H1 (cell line): ENCODE measurements at regions not wholly inside any gene's neighbourhood (a gene's known extent, or its start where the extent isn't known, plus 50 kb on each side); places are given as distances from the start of the nearest gene placed in this dataset.

Experiments
- CTCF ChIA-PET: fragments of 300-600 bp; sonication (Branson Sonifier 250); formaldehyde crosslinking; loops from one replicate; lab custom pipeline; 2021; ENCODE audit not compliant: partially characterized antibody; lab: Charles Lee
- POLR2A ChIA-PET: fragments of 300-600 bp; sonication (Branson Sonifier 250); formaldehyde crosslinking; loops from one replicate; lab custom pipeline; 2021; ENCODE audit warnings: inconsistent platforms; ENCODE audit not compliant: partially characterized antibody; lab: Charles Lee
- DNase-seq, 2 experiments: peaks; one replicate each; pipeline versions ENCODE4 v3.0.0 to v3.0.0-alpha.2; 2010 to 2022; ENCODE audit warnings: low spot score in 2 of 2, low read depth in 1 of 2, mixed read lengths in 1 of 2
- FAIRE-seq: peaks from 2 replicates; lab custom pipeline; 2011; peaks lifted over from hg19 to GRCh38; lab: Jason Lieb, UNC
- H2AFZ ChIP-seq: 2 replicates; pipeline ENCODE4 v1.8.1; 2012; ENCODE audit warnings: low read length, inconsistent platforms
- H2AK5ac ChIP-seq: 2 replicates; pipeline ENCODE4 v1.6.1; 2013; ENCODE audit warnings: low read depth, low read length
- H2BK120ac ChIP-seq: replicated peaks from 2 replicates; pipeline ENCODE3; 2013; ENCODE audit warnings: low read depth, low read length, inconsistent platforms
- H2BK12ac ChIP-seq: 2 replicates; pipeline ENCODE4 v1.6.1; 2013; ENCODE audit warnings: low read depth, low read length
- H2BK15ac ChIP-seq: 2 replicates; pipeline ENCODE4 v1.6.1; 2013; ENCODE audit warnings: low read length
- H2BK20ac ChIP-seq: 2 replicates; pipeline ENCODE4 v1.6.1; 2013; ENCODE audit warnings: low read length
- H2BK5ac ChIP-seq: 2 replicates; pipeline ENCODE4 v1.6.1; 2013; ENCODE audit warnings: low read depth, low read length
- H3K14ac ChIP-seq: 2 replicates; pipeline ENCODE4 v1.6.1; 2013; ENCODE audit warnings: inconsistent platforms; ENCODE audit not compliant: insufficient read length
- H3K18ac ChIP-seq: 2 replicates; pipeline ENCODE4 v1.6.1; 2013; ENCODE audit warnings: low read length; ENCODE audit errors: extremely low read depth
- H3K23ac ChIP-seq: 2 replicates; pipeline ENCODE4 v1.6.1; 2013; ENCODE audit warnings: inconsistent platforms; ENCODE audit not compliant: insufficient read length
- H3K23me2 ChIP-seq: 2 replicates; pipeline ENCODE4 v1.6.1; 2013; ENCODE audit warnings: low read depth, low read length
- H3K27ac ChIP-seq: 2 replicates; pipeline ENCODE4 v1.6.1; 2011; ENCODE audit warnings: low read depth, low read length, inconsistent platforms
- H3K27me3 ChIP-seq, 4 experiments: replicated peaks in 1 of 4; 1 replicate in 1 of 4; 2 replicates in 3 of 4; pipeline versions ENCODE4 v1.6.1 to v1.8.1; 2011 to 2013; ENCODE audit warnings: low read length in 3 of 4, mild to moderate bottlenecking in 3 of 4, inconsistent platforms in 2 of 4, mixed read lengths in 2 of 4, moderate library complexity in 1 of 4; ENCODE audit not compliant: control insufficient read depth in 3 of 4, insufficient read depth in 3 of 4; ENCODE audit errors: extremely low read depth in 1 of 4
- H3K36me3 ChIP-seq, 4 experiments: 2 replicates each; pipeline versions ENCODE4 v1.6.1 to v1.8.1; 2011 to 2013; ENCODE audit warnings: mild to moderate bottlenecking in 4 of 4, low read length in 3 of 4, moderate library complexity in 2 of 4, control low read depth in 1 of 4, inconsistent platforms in 1 of 4; ENCODE audit not compliant: insufficient read depth in 4 of 4, control insufficient read depth in 2 of 4
- H3K4ac ChIP-seq: replicated peaks from 2 replicates; pipeline ENCODE3; 2013; ENCODE audit warnings: low read length, low read depth, mixed read lengths, inconsistent platforms; ENCODE audit not compliant: insufficient read length
- H3K4me1 ChIP-seq, 4 experiments: replicated peaks in 1 of 4; 1 replicate in 1 of 4; 2 replicates in 3 of 4; pipeline versions ENCODE4 v1.6.1 to v1.8.1; 2011 to 2013; ENCODE audit warnings: low read length in 3 of 4, inconsistent platforms in 2 of 4, mixed read lengths in 1 of 4; ENCODE audit not compliant: insufficient read depth in 4 of 4, control insufficient read depth in 3 of 4
- H3K4me2 ChIP-seq, 2 experiments: 2 replicates each; pipeline versions ENCODE4 v1.6.1 to v1.8.1; 2011 to 2013; ENCODE audit warnings: low read depth in 2 of 2, low read length in 2 of 2, control low read depth in 1 of 2, inconsistent platforms in 1 of 2, mild to moderate bottlenecking in 1 of 2; ENCODE audit not compliant: insufficient read depth in 1 of 2
- H3K4me3 ChIP-seq, 4 experiments: fragments of 200-600, 300-600 bp in 1 of 4; sonication (generic), shearing (Covaris generic), sonication (Bioruptor Twin) in 1 of 4; 2 replicates each; pipeline versions ENCODE4 v1.5.1 to v1.8.1; 2011 to 2016; ENCODE audit warnings: low read length in 4 of 4, low read depth in 3 of 4, control low read depth in 2 of 4, inconsistent platforms in 2 of 4, mild to moderate bottlenecking in 2 of 4, mixed read lengths in 1 of 4, moderate library complexity in 1 of 4; ENCODE audit not compliant: insufficient read depth in 2 of 4; ENCODE audit errors: extremely low read depth in 1 of 4
- H3K56ac ChIP-seq: replicated peaks from 2 replicates; pipeline ENCODE3; 2013; ENCODE audit warnings: low read depth, mild to moderate bottlenecking, mixed read lengths, low read length, inconsistent platforms; ENCODE audit not compliant: insufficient read length
- H3K79me1 ChIP-seq: 2 replicates; pipeline ENCODE4 v1.6.1; 2013; ENCODE audit warnings: low read depth, low read length, control low read depth
- H3K79me2 ChIP-seq, 2 experiments: 2 replicates each; pipeline versions ENCODE4 v1.6.1 to v1.8.1; 2012 to 2013; ENCODE audit warnings: low read length in 2 of 2, mild to moderate bottlenecking in 2 of 2, inconsistent platforms in 1 of 2; ENCODE audit not compliant: insufficient read depth in 2 of 2, control insufficient read depth in 1 of 2
- H3K9ac ChIP-seq, 4 experiments: replicated peaks in 1 of 4; 1 replicate in 1 of 4; 2 replicates in 3 of 4; pipeline versions ENCODE4 v1.6.1 to v1.8.1; 2011 to 2013; ENCODE audit warnings: low read depth in 3 of 4, low read length in 3 of 4, control low read depth in 2 of 4, mild to moderate bottlenecking in 2 of 4, moderate library complexity in 2 of 4, inconsistent platforms in 1 of 4; ENCODE audit errors: extremely low read depth in 1 of 4
- H3K9me3 ChIP-seq, 2 experiments: 2 replicates each; pipeline versions ENCODE4 v1.6.1 to v1.8.1; 2012 to 2013; ENCODE audit warnings: mild to moderate bottlenecking in 2 of 2, moderate library complexity in 2 of 2, control low read depth in 1 of 2, inconsistent platforms in 1 of 2, low read depth in 1 of 2, low read length in 1 of 2, mixed read lengths in 1 of 2; ENCODE audit not compliant: insufficient read depth in 2 of 2
- H4K20me1 ChIP-seq, 2 experiments: replicated peaks in 1 of 2; 2 replicates each; pipeline versions ENCODE3 to v1.8.1; 2011 to 2013; ENCODE audit warnings: inconsistent platforms in 2 of 2, low read length in 2 of 2, mild to moderate bottlenecking in 1 of 2; ENCODE audit not compliant: insufficient read depth in 2 of 2, control insufficient read depth in 1 of 2
- H4K5ac ChIP-seq: 2 replicates; pipeline ENCODE4 v1.6.1; 2013; ENCODE audit warnings: low read length, low read depth, mixed read lengths, inconsistent platforms; ENCODE audit not compliant: insufficient read length
- H4K8ac ChIP-seq: 2 replicates; pipeline ENCODE4 v1.8.0; 2013; ENCODE audit warnings: mild to moderate bottlenecking, moderate library complexity, low read length, inconsistent platforms; ENCODE audit not compliant: insufficient read depth; ENCODE audit errors: extremely low read depth
- H4K91ac ChIP-seq: replicated peaks from 2 replicates; pipeline ENCODE3; 2013; ENCODE audit warnings: low read length, mixed read lengths, inconsistent platforms; ENCODE audit not compliant: insufficient read length
- BCL11A ChIP-seq, 2 experiments: IDR thresholded peaks; one replicate each; pipeline ENCODE4 v1.6.1; 2011; ENCODE audit warnings: low read depth in 2 of 2, low read length in 2 of 2, mild to moderate bottlenecking in 2 of 2
- BRCA1 ChIP-seq: IDR thresholded peaks from 2 replicates; pipeline ENCODE4 v1.6.1; 2012; ENCODE audit warnings: low read depth, low read length, improper control_type of control experiment
- CBX8 ChIP-seq: fragments of 300-800, 300-1000 bp; sonication (generic); IDR thresholded peaks from 2 replicates; pipeline ENCODE4 v1.7.1; 2016; ENCODE audit warnings: low read depth, low read length, borderline replicate concordance
- CHD2 ChIP-seq: IDR thresholded peaks from 2 replicates; pipeline ENCODE4 v1.6.1; 2012; ENCODE audit warnings: low read length, improper control_type of control experiment
- CREB1 ChIP-seq: IDR thresholded peaks from 2 replicates; pipeline ENCODE4 v1.6.1; 2012; ENCODE audit warnings: inconsistent platforms
- CTBP2 ChIP-seq: IDR thresholded peaks from 2 replicates; pipeline ENCODE4 v1.7.0; 2011; ENCODE audit warnings: borderline replicate concordance, mild to moderate bottlenecking, moderate library complexity, mixed read lengths, low read length; ENCODE audit not compliant: insufficient read depth, insufficient read length
- CTCF ChIP-seq, 3 experiments: IDR thresholded peaks; 1 replicate in 2 of 3; 2 replicates in 1 of 3; pipeline versions ENCODE4 v1.5.1 to v1.6.1; 2011; ENCODE audit warnings: low read length in 3 of 3, mild to moderate bottlenecking in 3 of 3, inconsistent platforms in 2 of 3, low read depth in 1 of 3, moderate library complexity in 1 of 3; ENCODE audit not compliant: insufficient read depth in 1 of 3; ENCODE audit errors: control extremely low read depth in 1 of 3
- MAFK ChIP-seq: IDR thresholded peaks from 2 replicates; pipeline ENCODE4 v1.6.1; 2012; ENCODE audit warnings: low read depth, mild to moderate bottlenecking, improper control_type of control experiment, low read length
- SIX5 ChIP-seq: IDR thresholded peaks from 2 replicates; pipeline ENCODE4 v1.6.1; 2011; ENCODE audit warnings: mild to moderate bottlenecking, low read depth, low read length
- SP1 ChIP-seq: IDR thresholded peaks from 2 replicates; pipeline ENCODE4 v1.6.1; 2011; ENCODE audit warnings: low read depth, low read length
- SP4 ChIP-seq: IDR thresholded peaks from 2 replicates; pipeline ENCODE4 v1.6.1; 2012; ENCODE audit warnings: low read length, inconsistent platforms
- SRF ChIP-seq: IDR thresholded peaks from 2 replicates; pipeline ENCODE4 v1.6.1; 2011; ENCODE audit warnings: mild to moderate bottlenecking, low read depth, low read length, moderate library complexity
- TAF1 ChIP-seq: IDR thresholded peaks from 2 replicates; pipeline ENCODE4 v1.6.1; 2011; ENCODE audit warnings: mild to moderate bottlenecking, low read depth, low read length
- TAF7 ChIP-seq: optimal IDR thresholded peaks from 2 replicates; pipeline ENCODE3; 2011; ENCODE audit warnings: low read depth, mild to moderate bottlenecking, inconsistent platforms, low read length, moderate library complexity, borderline replicate concordance

DNA sequence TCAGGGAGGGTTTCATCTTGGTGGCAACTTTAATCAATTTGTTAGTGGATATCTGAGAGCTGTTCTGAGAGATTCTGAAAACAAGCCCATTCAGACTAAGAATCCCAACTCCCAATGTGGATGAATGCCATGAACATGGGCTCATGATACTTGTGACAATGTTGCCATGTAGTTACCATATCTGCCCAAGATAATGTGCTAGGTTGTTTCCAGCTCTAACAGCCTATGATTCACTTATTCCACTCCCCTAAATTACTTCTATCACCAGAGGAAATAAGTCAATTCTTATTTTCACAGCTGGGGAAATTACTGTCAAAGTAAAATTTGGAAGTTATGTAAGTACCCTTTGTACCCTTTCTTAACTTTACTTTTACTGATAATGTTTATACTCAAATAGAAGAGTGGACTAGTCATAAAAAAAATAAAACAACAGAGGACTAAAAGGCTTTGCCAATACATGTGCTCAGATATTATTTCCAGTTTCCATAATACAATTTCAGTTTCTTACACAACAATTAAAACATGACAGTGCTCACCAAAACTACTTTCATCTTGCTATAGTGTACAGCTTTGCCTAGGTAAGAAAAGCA lies 1101.7 kb upstream of the INTU start:
- no peak overlapping the region for H3K18ac ChIP-seq
- H4K20me1 ChIP-seq: no peaks in the 10 kb centered on the region
- no peak overlapping the region for H3K9ac ChIP-seq
- H2BK5ac ChIP-seq: no peak overlapping the region
- ChIA-PET POLR2A (no interaction called here), CTCF (no interaction called here)
- no peak overlapping the region for H2BK15ac ChIP-seq
- H3K23me2 ChIP-seq: no peaks in the 10 kb centered on the region
- no peak overlapping the region for H2BK12ac ChIP-seq
- FAIRE-seq: no peak
- peaks cover 0 to under 1% of the 10 kb centered on the region in 2 experiments; a peak in 1 of 4 replicates for H3K9me3 ChIP-seq
- no peak overlapping the region for H4K8ac ChIP-seq
- H2AFZ ChIP-seq: no peak overlapping the region
- H3K4me3 ChIP-seq: no peak overlapping the region
- H3K14ac ChIP-seq: no peak overlapping the region
- no peaks in the 10 kb centered on the region; a peak in 1 of 7 replicates for H3K4me1 ChIP-seq
- H3K4me2 ChIP-seq: no peak overlapping the region
- no peaks in the 10 kb centered on the region for H3K79me1 ChIP-seq
- no peak overlapping the region for H2AK5ac ChIP-seq
- no peak overlapping the region for H4K5ac ChIP-seq
- H3K79me2 ChIP-seq: no peaks in the 10 kb centered on the region
- no peak overlapping the region for H3K27ac ChIP-seq
- H3K4ac ChIP-seq: no peak overlapping the region
- H3K36me3 ChIP-seq: no peaks in the 10 kb centered on the region
- no peak overlapping the region for H2BK120ac ChIP-seq
- no peak overlapping the region for H3K23ac ChIP-seq
- no peak for DNase-seq
- H4K91ac ChIP-seq: no peak overlapping the region
- no peaks in the 10 kb centered on the region for H3K27me3 ChIP-seq
- no peak overlapping the region for H3K56ac ChIP-seq
- H2BK20ac ChIP-seq: no peak overlapping the region
- TF ChIP-seq CBX8: no peak
- no peak for TF ChIP-seq BCL11A (IDR thresholded peaks at IDR 0.05; ENCODE audit: low read depth in 2 of 2, low read length in 2 of 2)
- TF ChIP-seq BRCA1: no peak
- TF ChIP-seq SIX5: no peak
- no peak for TF ChIP-seq TAF7
- TF ChIP-seq TAF1: no peak
- no peak for TF ChIP-seq CHD2
- TF ChIP-seq SP4: no peak
- TF ChIP-seq CTCF (IDR thresholded peaks at IDR 0.05; ENCODE audit: control extremely low read depth in 1 of 3, insufficient read depth in 1 of 3, low read depth in 1 of 3, low read length in 3 of 3): no peak
- no peak for TF ChIP-seq CTBP2
- TF ChIP-seq MAFK: no peak
- no peak for TF ChIP-seq CREB1
- TF ChIP-seq SRF: no peak
- no peak for TF ChIP-seq SP1
